HepG2 (cell line): ENCODE measurements at regions not wholly inside any gene's neighbourhood (a gene's known extent, or its start where the extent isn't known, plus 50 kb on each side); places are given as distances from the start of the nearest gene placed in this dataset.

Experiments used
- ATAC-seq: fragments of 200-7000 bp; cut with Tn5 transposase; 3 replicates; pipeline ENCODE4 v1.9.1; 2020; ENCODE audit warnings: mild to moderate bottlenecking, moderate library complexity
- BruUV-seq: library from RNA; stranded (reverse); fragments of 400-500 nt; replicated peaks from 2 replicates; lab custom pipeline; 2021; lab: Mats Ljungman, UMichigan
- CTCF ChIA-PET: fragments of 300-600 bp; formaldehyde crosslinking; extraction: SDS; loops from one replicate; lab custom pipeline; 2021; ENCODE audit warnings: low total read pairs, inconsistent platforms, low intra/inter-chr PET ratio; lab: Yijun Ruan, JAX
- POLR2A ChIA-PET: fragments of 350-600 bp; sonication (Branson Sonifier 250); formaldehyde crosslinking; loops from one replicate; lab custom pipeline; 2020; ENCODE audit warnings: antibody characterized with exemption, inconsistent platforms; lab: Yijun Ruan, JAX
- DNase-seq: peaks from one replicate; pipeline ENCODE4 v3.0.0-alpha.2; 2015; ENCODE audit warnings: low spot score
- FAIRE-seq: peaks from 3 replicates; lab custom pipeline; 2011; peaks lifted over from hg19 to GRCh38; lab: Jason Lieb, UNC
- H2AFZ ChIP-seq: one replicate; pipeline ENCODE4 v1.6.1; 2011; ENCODE audit warnings: low read length, inconsistent platforms
- H3K27ac ChIP-seq: fragments of 300-600 bp; 3 replicates; pipeline ENCODE4 v1.8.0; 2011; ENCODE audit warnings: mixed run types, mild to moderate bottlenecking, mixed read lengths, low read length, inconsistent platforms; ENCODE audit not compliant: insufficient read depth; ENCODE audit errors: extremely low read length
- H3K27me3 ChIP-seq, 2 experiments: fragments of 200-600 bp in 1 of 2; 2 replicates in 1 of 2; 3 replicates in 1 of 2; pipeline versions ENCODE4 v1.6.0 to v1.8.0; 2011; ENCODE audit warnings: low read length in 2 of 2, mild to moderate bottlenecking in 2 of 2, moderate library complexity in 2 of 2, inconsistent platforms in 1 of 2; ENCODE audit not compliant: insufficient read depth in 2 of 2, control insufficient read depth in 1 of 2
- H3K36me3 ChIP-seq, 2 experiments: fragments of 200-600 bp in 1 of 2; replicated peaks in 1 of 2; 2 replicates in 1 of 2; 3 replicates in 1 of 2; pipeline versions ENCODE4 v1.5.1 to v1.8.0; 2011; ENCODE audit warnings: low read length in 2 of 2, inconsistent platforms in 1 of 2; ENCODE audit not compliant: insufficient read depth in 2 of 2, control insufficient read depth in 1 of 2
- H3K4me1 ChIP-seq: 2 replicates; pipeline ENCODE4 v1.5.1; 2012; ENCODE audit warnings: low read length, inconsistent platforms; ENCODE audit not compliant: insufficient read depth
- H3K4me2 ChIP-seq: 2 replicates; pipeline ENCODE4 v1.6.0; 2011; ENCODE audit warnings: low read depth, low read length, inconsistent platforms
- H3K4me3 ChIP-seq, 3 experiments: fragments of 200-600 bp in 1 of 3; sonication (generic), shearing (Covaris generic) in 1 of 3; replicated peaks in 1 of 3; 2 replicates each; pipeline ENCODE4 v1.5.1; 2011 to 2016; ENCODE audit warnings: low read length in 3 of 3, inconsistent platforms in 2 of 3, low read depth in 2 of 3, mild to moderate bottlenecking in 2 of 3, control low read depth in 1 of 3, mixed read lengths in 1 of 3; ENCODE audit not compliant: insufficient read depth in 1 of 3
- H3K79me2 ChIP-seq: one replicate; pipeline ENCODE4 v1.6.1; 2011; ENCODE audit warnings: low read length, inconsistent platforms; ENCODE audit not compliant: insufficient read depth
- H3K9ac ChIP-seq: 2 replicates; pipeline ENCODE4 v1.6.0; 2011; ENCODE audit warnings: mild to moderate bottlenecking, low read depth, low read length, inconsistent platforms; ENCODE audit not compliant: insufficient read depth
- H3K9me3 ChIP-seq: 2 replicates; pipeline ENCODE4 v1.5.1; 2012; ENCODE audit warnings: mild to moderate bottlenecking, low read length
- H4K20me1 ChIP-seq: 2 replicates; pipeline ENCODE4 v1.6.0; 2011; ENCODE audit warnings: inconsistent platforms, mild to moderate bottlenecking, low read length, moderate library complexity; ENCODE audit not compliant: insufficient read depth
- ELF1 ChIP-seq: sonication (generic); formaldehyde crosslinking; IDR thresholded peaks from 2 replicates; pipeline ENCODE4 v1.4.0; 2020; ENCODE audit warnings: missing genetic modification reagents
- FOXA3 ChIP-seq: IDR thresholded peaks from 2 replicates; pipeline ENCODE4 v1.6.1; 2016; ENCODE audit warnings: missing genetic modification reagents, missing compliant biosample characterization
- FOXK1 ChIP-seq: sonication (generic); formaldehyde crosslinking; IDR thresholded peaks from 2 replicates; pipeline ENCODE4 v1.4.0; 2020; ENCODE audit warnings: low read depth, missing genetic modification reagents, borderline replicate concordance
- GATAD2A ChIP-seq: IDR thresholded peaks from 2 replicates; pipeline ENCODE4 v1.6.1; 2016
- HNRNPUL1 ChIP-seq: fragments of 200-400 bp; formaldehyde crosslinking; IDR thresholded peaks from 2 replicates; pipeline ENCODE4 v1.6.1; 2017; ENCODE audit warnings: low read depth, mild to moderate bottlenecking, low read length, moderate library complexity
- NCOA1 ChIP-seq: sonication (generic); formaldehyde crosslinking; IDR thresholded peaks from 2 replicates; pipeline ENCODE4 v1.9.0; 2021; ENCODE audit warnings: missing genetic modification reagents
- NR2F2 ChIP-seq: IDR thresholded peaks from 2 replicates; pipeline ENCODE4 v1.6.1; 2012; ENCODE audit warnings: low read depth, inconsistent platforms, borderline replicate concordance
- RNF2 ChIP-seq: fragments of 450-650 bp; conservative IDR thresholded peaks from 2 replicates; pipeline ENCODE4 v1.6.1; 2016; ENCODE audit warnings: low read depth
- ZFY ChIP-seq: sonication (generic); formaldehyde crosslinking; IDR thresholded peaks from 2 replicates; pipeline ENCODE4 v1.4.0; 2020; ENCODE audit warnings: missing genetic modification reagents
- ZNF274 ChIP-seq: sonication (generic); formaldehyde crosslinking; IDR thresholded peaks from 2 replicates; pipeline ENCODE4 v1.5.1; 2020; ENCODE audit warnings: mild to moderate bottlenecking, missing genetic modification reagents
- ZNF589 ChIP-seq: sonication (generic); formaldehyde crosslinking; conservative IDR thresholded peaks from 2 replicates; pipeline ENCODE4 v1.8.0; 2022; ENCODE audit warnings: mild to moderate bottlenecking, moderate library complexity, missing genetic modification reagents
- WGBS: methylation state at CpG from one replicate; pipeline ENCODE4 v1.1.6; 2017; ENCODE audit warnings: low lambda C conversion rate; 5-methylcytosine and 5-hydroxymethylcytosine counted together
- in situ Hi-C: cut with HindIII; loops from 2 replicates; pipeline ENCODE4 v1.10.0; 2017; ENCODE audit warnings: low pct_unique_long_range_greater_than_20kb; ENCODE audit not compliant: extremely low pct_ligation_motif_present
- intact Hi-C: fragments of 100-400 bp; cut with micrococcal nuclease; formaldehyde crosslinking; loops from one replicate; pipeline ENCODE4 v1.10.0; 2022; ENCODE audit not compliant: unreplicated experiment
- TF ChIP-seq, protein P1 (sequence below): sonication (generic); formaldehyde crosslinking; IDR thresholded peaks from 2 replicates; pipeline ENCODE4 v1.4.0; 2020; ENCODE audit warnings: missing genetic modification reagents, mild to moderate bottlenecking, borderline replicate concordance
- TF ChIP-seq, protein P2 (sequence below): sonication (generic); formaldehyde crosslinking; conservative IDR thresholded peaks from 2 replicates; pipeline ENCODE4 v1.5.0; 2020; ENCODE audit warnings: missing genetic modification reagents
- TF ChIP-seq, protein P3 (sequence below): sonication (generic); formaldehyde crosslinking; IDR thresholded peaks from 2 replicates; pipeline ENCODE4 v1.5.1; 2020; ENCODE audit warnings: mild to moderate bottlenecking, missing genetic modification reagents, moderate library complexity

DNA sequence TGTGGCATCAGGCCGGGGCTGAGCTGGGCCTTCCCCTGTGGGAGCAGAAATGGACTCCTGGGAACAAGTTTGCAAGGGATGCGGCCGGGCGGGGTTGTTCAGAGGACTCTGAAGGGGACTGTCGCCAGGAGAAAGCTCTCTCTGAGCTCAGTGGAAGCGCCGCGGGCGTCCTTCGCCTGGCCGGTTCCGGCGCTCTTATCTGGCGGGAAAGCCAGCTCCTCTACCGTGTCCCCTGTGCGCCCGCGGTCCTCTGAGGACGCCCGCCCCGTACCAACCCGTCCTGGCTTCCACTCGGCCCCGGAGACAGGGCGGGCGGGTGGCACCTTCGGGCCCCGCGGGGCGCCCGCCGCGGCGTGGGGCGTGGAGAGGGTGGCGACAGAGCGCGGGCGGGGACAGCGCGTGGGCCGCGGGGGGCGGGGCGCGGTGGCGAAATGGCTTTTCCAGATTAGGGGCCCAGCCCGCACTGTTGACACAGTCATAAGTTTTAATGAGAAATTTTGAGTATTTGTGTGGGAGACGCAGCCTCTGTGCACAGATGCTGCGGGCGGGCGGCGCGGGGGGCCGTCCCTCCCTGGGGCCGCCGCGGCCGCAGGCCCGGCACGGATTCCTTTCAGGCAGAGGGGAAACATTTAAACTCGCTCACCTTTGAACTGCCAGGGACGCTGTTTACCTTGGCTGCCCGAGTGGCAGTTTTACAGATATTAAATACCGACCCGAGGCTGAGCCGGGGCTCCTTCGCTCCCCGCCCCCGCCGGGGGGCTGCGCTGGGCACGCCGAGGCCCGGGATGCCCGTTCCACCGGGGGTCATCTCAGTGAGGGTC, 70.2 kb downstream of the FOXD2 start:
- ATAC-seq (peak; percentile 83), DNase-seq (peak; percentile 28), FAIRE-seq (no peak)
- CTCF ChIA-PET = no interaction called here
- no peak overlapping the region for H3K27ac ChIP-seq
- peak overlapping the region in 1 of 3 experiments; percentile 37; a peak in 1 of 6 replicates for H3K4me3 ChIP-seq
- intact Hi-C loops = no loop called here
- H3K9me3 ChIP-seq = no peaks in the 10 kb centered on the region
- no peak overlapping the region for H2AFZ ChIP-seq
- WGBS = 4% methylated on average over 18 of the region's 77 CpGs
- H3K4me1 ChIP-seq = peaks cover 18% of the 10 kb centered on the region
- peaks cover 8 to 70% of the 10 kb centered on the region in 2 experiments for H3K27me3 ChIP-seq
- H3K9ac ChIP-seq = no peak overlapping the region
- H4K20me1 ChIP-seq = peaks cover 3% of the 10 kb centered on the region; the same call in 1 of the 2 replicates
- in situ Hi-C loops = no loop called here
- POLR2A ChIA-PET = interaction anchor here (1.0 kb wide), 1 partner anchor 71 kb away, joined by 3 read pairs; the partner anchor contains the start of gene FOXD2
- H3K36me3 ChIP-seq = no peaks in the 10 kb centered on the region
- BruUV-seq = no TSS peak
- no peaks in the 10 kb centered on the region for H3K79me2 ChIP-seq
- H3K4me2 ChIP-seq = peak overlapping the region; percentile 64
- no peak for TF ChIP-seq ZNF274
- TF ChIP-seq, protein P1, sequence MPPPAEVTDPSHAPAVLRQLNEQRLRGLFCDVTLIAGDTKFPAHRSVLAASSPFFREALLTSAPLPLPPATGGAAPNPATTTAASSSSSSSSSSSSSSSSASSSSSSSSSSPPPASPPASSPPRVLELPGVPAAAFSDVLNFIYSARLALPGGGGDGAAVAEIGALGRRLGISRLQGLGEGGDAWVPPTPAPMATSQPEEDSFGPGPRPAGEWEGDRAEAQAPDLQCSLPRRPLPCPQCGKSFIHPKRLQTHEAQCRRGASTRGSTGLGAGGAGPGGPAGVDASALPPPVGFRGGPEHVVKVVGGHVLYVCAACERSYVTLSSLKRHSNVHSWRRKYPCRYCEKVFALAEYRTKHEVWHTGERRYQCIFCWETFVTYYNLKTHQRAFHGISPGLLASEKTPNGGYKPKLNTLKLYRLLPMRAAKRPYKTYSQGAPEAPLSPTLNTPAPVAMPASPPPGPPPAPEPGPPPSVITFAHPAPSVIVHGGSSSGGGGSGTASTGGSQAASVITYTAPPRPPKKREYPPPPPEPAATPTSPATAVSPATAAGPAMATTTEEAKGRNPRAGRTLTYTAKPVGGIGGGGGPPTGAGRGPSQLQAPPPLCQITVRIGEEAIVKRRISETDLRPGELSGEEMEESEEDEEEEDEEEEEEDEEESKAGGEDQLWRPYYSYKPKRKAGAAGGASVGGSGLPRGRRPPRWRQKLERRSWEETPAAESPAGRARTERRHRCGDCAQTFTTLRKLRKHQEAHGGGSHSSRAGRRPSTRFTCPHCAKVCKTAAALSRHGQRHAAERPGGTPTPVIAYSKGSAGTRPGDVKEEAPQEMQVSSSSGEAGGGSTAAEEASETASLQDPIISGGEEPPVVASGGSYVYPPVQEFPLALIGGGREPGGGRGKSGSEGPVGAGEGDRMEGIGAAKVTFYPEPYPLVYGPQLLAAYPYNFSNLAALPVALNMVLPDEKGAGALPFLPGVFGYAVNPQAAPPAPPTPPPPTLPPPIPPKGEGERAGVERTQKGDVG (CRISPR knock-in tag) = no peak
- no peak for TF ChIP-seq HNRNPUL1
- no peak for TF ChIP-seq ELF1 (CRISPR knock-in tag)
- TF ChIP-seq NR2F2 = peak; percentile 46; the same call in 1 of the 2 replicates
- no peak for TF ChIP-seq RNF2
- TF ChIP-seq FOXA3 = peak; percentile 36; the same call in 1 of the 2 replicates
- no peak for TF ChIP-seq FOXK1 (CRISPR knock-in tag)
- no peak for TF ChIP-seq NCOA1 (CRISPR knock-in tag)
- TF ChIP-seq, protein P2, sequence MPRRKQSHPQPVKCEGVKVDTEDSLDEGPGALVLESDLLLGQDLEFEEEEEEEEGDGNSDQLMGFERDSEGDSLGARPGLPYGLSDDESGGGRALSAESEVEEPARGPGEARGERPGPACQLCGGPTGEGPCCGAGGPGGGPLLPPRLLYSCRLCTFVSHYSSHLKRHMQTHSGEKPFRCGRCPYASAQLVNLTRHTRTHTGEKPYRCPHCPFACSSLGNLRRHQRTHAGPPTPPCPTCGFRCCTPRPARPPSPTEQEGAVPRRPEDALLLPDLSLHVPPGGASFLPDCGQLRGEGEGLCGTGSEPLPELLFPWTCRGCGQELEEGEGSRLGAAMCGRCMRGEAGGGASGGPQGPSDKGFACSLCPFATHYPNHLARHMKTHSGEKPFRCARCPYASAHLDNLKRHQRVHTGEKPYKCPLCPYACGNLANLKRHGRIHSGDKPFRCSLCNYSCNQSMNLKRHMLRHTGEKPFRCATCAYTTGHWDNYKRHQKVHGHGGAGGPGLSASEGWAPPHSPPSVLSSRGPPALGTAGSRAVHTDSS = no peak
- 0 out of 2 replicates have a peak, but pooled peaks have one; percentile 22 for TF ChIP-seq ZFY (CRISPR knock-in tag)
- no peak for TF ChIP-seq GATAD2A (CRISPR knock-in tag)
- no peak for TF ChIP-seq ZNF589 (CRISPR knock-in tag)
- TF ChIP-seq, protein P3, sequence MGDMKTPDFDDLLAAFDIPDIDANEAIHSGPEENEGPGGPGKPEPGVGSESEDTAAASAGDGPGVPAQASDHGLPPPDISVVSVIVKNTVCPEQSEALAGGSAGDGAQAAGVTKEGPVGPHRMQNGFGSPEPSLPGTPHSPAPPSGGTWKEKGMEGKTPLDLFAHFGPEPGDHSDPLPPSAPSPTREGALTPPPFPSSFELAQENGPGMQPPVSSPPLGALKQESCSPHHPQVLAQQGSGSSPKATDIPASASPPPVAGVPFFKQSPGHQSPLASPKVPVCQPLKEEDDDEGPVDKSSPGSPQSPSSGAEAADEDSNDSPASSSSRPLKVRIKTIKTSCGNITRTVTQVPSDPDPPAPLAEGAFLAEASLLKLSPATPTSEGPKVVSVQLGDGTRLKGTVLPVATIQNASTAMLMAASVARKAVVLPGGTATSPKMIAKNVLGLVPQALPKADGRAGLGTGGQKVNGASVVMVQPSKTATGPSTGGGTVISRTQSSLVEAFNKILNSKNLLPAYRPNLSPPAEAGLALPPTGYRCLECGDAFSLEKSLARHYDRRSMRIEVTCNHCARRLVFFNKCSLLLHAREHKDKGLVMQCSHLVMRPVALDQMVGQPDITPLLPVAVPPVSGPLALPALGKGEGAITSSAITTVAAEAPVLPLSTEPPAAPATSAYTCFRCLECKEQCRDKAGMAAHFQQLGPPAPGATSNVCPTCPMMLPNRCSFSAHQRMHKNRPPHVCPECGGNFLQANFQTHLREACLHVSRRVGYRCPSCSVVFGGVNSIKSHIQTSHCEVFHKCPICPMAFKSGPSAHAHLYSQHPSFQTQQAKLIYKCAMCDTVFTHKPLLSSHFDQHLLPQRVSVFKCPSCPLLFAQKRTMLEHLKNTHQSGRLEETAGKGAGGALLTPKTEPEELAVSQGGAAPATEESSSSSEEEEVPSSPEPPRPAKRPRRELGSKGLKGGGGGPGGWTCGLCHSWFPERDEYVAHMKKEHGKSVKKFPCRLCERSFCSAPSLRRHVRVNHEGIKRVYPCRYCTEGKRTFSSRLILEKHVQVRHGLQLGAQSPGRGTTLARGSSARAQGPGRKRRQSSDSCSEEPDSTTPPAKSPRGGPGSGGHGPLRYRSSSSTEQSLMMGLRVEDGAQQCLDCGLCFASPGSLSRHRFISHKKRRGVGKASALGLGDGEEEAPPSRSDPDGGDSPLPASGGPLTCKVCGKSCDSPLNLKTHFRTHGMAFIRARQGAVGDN = peak; percentile 23; the same call in 1 of the 2 replicates
